ENCODE measurements at regions not wholly inside any gene's neighbourhood (a gene's known extent, or its start where the extent isn't known, plus 50 kb on each side); places are given as distances from the start of the nearest gene placed in this dataset.
"Not testable (repeated sequence)": the region's sequence is repeated elsewhere in the genome, so short reads cannot be mapped to it uniquely, and the experiment has no call there.

- Histone ChIP-seq H3K4me1 (no peaks in the 10 kb centered on the region), H3K27me3 (peaks cover 4% of the 10 kb centered on the region), H3K36me3 (no peaks in the 10 kb centered on the region), H3K9me3 (no peaks in the 10 kb centered on the region), H3K9ac (ENCODE audit: low read depth in 2 of 2, low read length in 2 of 2) (no peak overlapping the region), H3K4me3 (no peak overlapping the region), H3K27ac (no peak overlapping the region)
- no peak for TF ChIP-seq CTCF (IDR thresholded peaks at IDR 0.05)
- intact Hi-C loops (cut with DNase I), result no loop called here
- DNase-seq, result no peak
Observed at GRCh38 chrX:23511793-23512192, 155.5 kb upstream of the PRDX4 start.

GRCh38 chrX:23513121-23513520 lies 154.2 kb upstream of the PRDX4 start:
- no peaks in the 10 kb centered on the region for H3K9me3 ChIP-seq

GRCh38 chrX:23514082-23514481 lies 153.2 kb upstream of the PRDX4 start:
- Histone ChIP-seq H3K4me3 (no peak overlapping the region), H3K9me3 (no peaks in the 10 kb centered on the region), H3K36me3 (no peaks in the 10 kb centered on the region), H3K9ac (ENCODE audit: low read depth in 2 of 2, low read length in 2 of 2) (no peak overlapping the region), H3K4me1 (no peaks in the 10 kb centered on the region), H3K27ac (no peak overlapping the region), H3K27me3 (peaks cover 4% of the 10 kb centered on the region)
- intact Hi-C loops (cut with DNase I), result no loop called here
- DNase-seq, result no peak
- TF ChIP-seq CTCF (IDR thresholded peaks at IDR 0.05), result no peak

More at GRCh38 chrX:23513121-23513520, 154.2 kb upstream of the PRDX4 start:
- no peaks in the 10 kb centered on the region for H3K4me1 ChIP-seq
- H3K27me3 ChIP-seq, result peaks cover 4% of the 10 kb centered on the region
- intact Hi-C loops (cut with DNase I), result no loop called here
- H3K36me3 ChIP-seq, result no peaks in the 10 kb centered on the region
- no peak overlapping the region for H3K4me3 ChIP-seq
- no peak overlapping the region for H3K27ac ChIP-seq
- H3K9ac ChIP-seq (ENCODE audit: low read depth in 2 of 2, low read length in 2 of 2), result no peak overlapping the region
- no peak for TF ChIP-seq CTCF (IDR thresholded peaks at IDR 0.05)
- no peak for DNase-seq

GRCh38 chrX:23515028-23515427 lies 152.3 kb upstream of the PRDX4 start:
- intact Hi-C loops (cut with DNase I), result no loop called here
- Histone ChIP-seq H3K36me3 (no peaks in the 10 kb centered on the region), H3K4me3 (no peak overlapping the region), H3K9ac (ENCODE audit: low read depth in 2 of 2, low read length in 2 of 2) (no peak overlapping the region), H3K4me1 (no peaks in the 10 kb centered on the region), H3K27ac (no peak overlapping the region), H3K27me3 (peaks cover 4% of the 10 kb centered on the region), H3K9me3 (no peaks in the 10 kb centered on the region)
- no peak for DNase-seq
- no peak for TF ChIP-seq CTCF (IDR thresholded peaks at IDR 0.05)

GRCh38 chrX:23523026-23523657 lies 144.2 kb upstream of the PRDX4 start:
- H3K4me3 ChIP-seq; H3K9ac ChIP-seq (ENCODE audit: low read depth in 2 of 2, low read length in 2 of 2); DNase-seq; H3K27ac ChIP-seq; H3K27me3 ChIP-seq; intact Hi-C loops (cut with DNase I); H3K4me1 ChIP-seq; H3K9me3 ChIP-seq; H3K36me3 ChIP-seq: not testable (repeated sequence)

GRCh38 chrX:23524467-23524866 lies 142.8 kb upstream of the PRDX4 start:
- no peak for TF ChIP-seq CTCF (IDR thresholded peaks at IDR 0.05)

More at GRCh38 chrX:23524467-23524866, 142.8 kb upstream of the PRDX4 start:
- H3K27me3 ChIP-seq, result no peaks in the 10 kb centered on the region
- no peaks in the 10 kb centered on the region for H3K4me1 ChIP-seq
- no peak overlapping the region for H3K27ac ChIP-seq
- H3K9ac ChIP-seq (ENCODE audit: low read depth in 2 of 2, low read length in 2 of 2), result no peak overlapping the region
- intact Hi-C loops (cut with DNase I), result no loop called here
- H3K36me3 ChIP-seq, result no peaks in the 10 kb centered on the region
- no peaks in the 10 kb centered on the region for H3K9me3 ChIP-seq
- no peak for DNase-seq
- no peak overlapping the region for H3K4me3 ChIP-seq
